ENCODE measurements at regions not wholly inside any gene's neighbourhood (a gene's known extent, or its start where the extent isn't known, plus 50 kb on each side); places are given as distances from the start of the nearest gene placed in this dataset.

DNA sequence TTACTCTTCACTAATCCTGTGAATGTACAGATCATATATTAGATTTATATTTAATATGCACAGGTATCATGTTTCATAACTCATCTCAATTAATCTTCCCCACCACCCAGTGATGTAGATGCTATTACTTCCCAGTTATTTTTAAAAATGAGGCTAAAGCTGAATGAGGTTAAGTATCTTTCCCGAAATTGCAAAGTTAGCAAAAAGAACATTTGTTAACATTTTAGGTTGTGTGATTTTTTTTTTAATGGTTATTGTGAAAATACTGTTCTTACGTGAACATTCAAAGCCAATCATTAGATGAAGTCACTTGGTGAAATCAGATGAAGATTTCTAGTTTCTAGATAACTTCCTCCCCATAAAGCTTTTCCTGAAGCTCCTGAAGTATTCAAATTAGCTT is 186.9 kb upstream of the PLEKHA5 start:
- no peak overlapping the region for H3K27ac Mint-ChIP-seq

DNA sequence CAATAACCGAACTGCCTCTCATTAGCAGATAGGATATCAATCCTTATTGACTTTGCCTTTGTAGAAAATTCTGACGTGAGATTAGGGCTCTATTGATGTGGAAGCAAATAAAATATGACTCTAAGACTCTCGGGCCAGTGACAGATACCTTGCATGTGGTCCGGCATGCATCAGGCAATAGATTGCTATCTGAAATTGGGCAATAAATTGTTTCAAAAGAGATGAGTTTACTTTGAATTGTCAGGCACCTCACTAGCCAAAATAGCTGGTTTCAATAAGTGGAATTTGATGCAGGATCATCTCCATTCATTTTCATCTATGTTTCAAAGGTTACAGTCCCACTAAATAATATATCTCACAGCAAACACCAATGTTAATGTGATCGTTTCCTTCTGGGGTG is 186.3 kb upstream of the PLEKHA5 start:
- no peak overlapping the region for H3K4me3 Mint-ChIP-seq
- no peak overlapping the region for H3K27ac Mint-ChIP-seq
- no peak for ATAC-seq (replicated peaks)
- no peaks in the 10 kb centered on the region for H3K9me3 Mint-ChIP-seq
- no peaks in the 10 kb centered on the region for H3K27me3 Mint-ChIP-seq
- no peak for DNase-seq
- H3K4me1 Mint-ChIP-seq: no peaks in the 10 kb centered on the region
- no peaks in the 10 kb centered on the region for H3K36me3 Mint-ChIP-seq

More for the DNA sequence above, 186.9 kb upstream of the PLEKHA5 start:
- Mint-ChIP-seq H3K36me3 (no peaks in the 10 kb centered on the region), H3K4me1 (no peaks in the 10 kb centered on the region), H3K9me3 (no peaks in the 10 kb centered on the region), H3K27me3 (no peaks in the 10 kb centered on the region), H3K4me3 (no peak overlapping the region)
- DNase-seq (no peak), ATAC-seq (replicated peaks) (no peak)

DNA sequence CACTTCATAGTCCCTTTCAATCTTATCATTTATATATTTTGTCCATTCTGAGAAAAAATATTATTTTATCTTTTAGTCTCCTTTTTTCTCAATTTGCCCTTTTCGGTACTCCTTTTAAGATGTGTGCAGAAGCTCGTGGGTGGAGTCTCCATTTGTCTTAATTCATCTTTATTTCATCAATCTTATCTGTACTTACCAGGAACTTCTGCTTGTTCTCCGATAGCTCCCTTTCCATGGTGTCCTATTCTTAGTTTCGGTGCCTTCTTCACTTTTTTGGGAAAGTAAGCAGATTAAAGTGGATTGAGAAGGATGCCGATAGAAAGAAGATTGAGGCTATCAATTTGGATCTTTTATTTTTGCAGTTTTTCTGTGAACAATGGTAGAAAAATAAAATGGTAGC is 183.4 kb upstream of the PLEKHA5 start:
- Mint-ChIP-seq H3K27ac (no peak overlapping the region), H3K36me3 (no peaks in the 10 kb centered on the region), H3K4me3 (no peak overlapping the region), H3K4me1 (no peaks in the 10 kb centered on the region), H3K9me3 (no peaks in the 10 kb centered on the region), H3K27me3 (no peaks in the 10 kb centered on the region)
- DNase-seq: no peak
- no peak for ATAC-seq (replicated peaks)

DNA sequence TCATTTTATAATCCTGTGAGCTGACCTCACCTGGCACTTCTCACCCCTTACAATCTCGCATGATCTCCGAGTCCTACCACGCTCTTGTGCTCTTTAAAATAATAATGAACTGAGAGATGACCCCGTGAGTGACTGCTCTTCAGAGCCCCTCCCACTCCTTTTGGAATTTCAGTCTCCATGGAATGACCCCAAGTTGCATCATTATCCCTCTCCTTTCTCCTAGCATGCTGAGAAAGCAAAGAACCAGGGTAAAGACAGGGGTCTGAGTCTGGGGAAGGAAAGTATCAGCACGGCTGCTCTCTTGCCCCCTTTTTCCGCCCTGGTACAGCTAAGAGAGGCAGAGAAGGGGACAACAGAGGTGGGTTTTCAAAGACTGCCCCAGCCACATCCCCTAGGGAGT is 178.3 kb upstream of the PLEKHA5 start:
- Mint-ChIP-seq H3K36me3 (no peaks in the 10 kb centered on the region), H3K27me3 (no peaks in the 10 kb centered on the region), H3K4me3 (no peak overlapping the region), H3K4me1 (no peaks in the 10 kb centered on the region), H3K9me3 (no peaks in the 10 kb centered on the region), H3K27ac (no peak overlapping the region)
- no peak for DNase-seq
- no peak for ATAC-seq (replicated peaks)

DNA sequence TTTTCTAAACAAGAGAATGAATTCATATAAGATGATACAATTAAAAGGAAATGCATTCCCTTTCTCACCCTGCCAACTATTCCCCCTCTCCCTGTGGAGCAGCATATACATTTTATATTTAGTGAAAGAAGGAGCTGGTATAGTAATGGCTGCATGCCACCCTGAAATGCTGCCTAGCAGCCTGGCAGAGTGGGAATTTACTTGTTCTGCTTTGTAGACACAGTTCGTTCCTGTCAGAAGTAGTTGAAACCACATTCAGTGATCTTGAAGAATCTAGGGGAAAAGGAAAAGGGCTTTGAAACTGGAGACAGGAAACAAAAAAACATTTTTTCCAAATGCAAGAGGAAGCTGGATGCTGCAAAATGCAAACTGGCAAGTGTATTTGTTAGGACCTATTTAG is 176.0 kb upstream of the PLEKHA5 start:
- Mint-ChIP-seq H3K4me3 (no peak overlapping the region), H3K27ac (no peak overlapping the region), H3K4me1 (no peaks in the 10 kb centered on the region), H3K27me3 (no peaks in the 10 kb centered on the region), H3K9me3 (no peaks in the 10 kb centered on the region), H3K36me3 (no peaks in the 10 kb centered on the region)
- DNase-seq: no peak
- ATAC-seq (replicated peaks): no peak

DNA sequence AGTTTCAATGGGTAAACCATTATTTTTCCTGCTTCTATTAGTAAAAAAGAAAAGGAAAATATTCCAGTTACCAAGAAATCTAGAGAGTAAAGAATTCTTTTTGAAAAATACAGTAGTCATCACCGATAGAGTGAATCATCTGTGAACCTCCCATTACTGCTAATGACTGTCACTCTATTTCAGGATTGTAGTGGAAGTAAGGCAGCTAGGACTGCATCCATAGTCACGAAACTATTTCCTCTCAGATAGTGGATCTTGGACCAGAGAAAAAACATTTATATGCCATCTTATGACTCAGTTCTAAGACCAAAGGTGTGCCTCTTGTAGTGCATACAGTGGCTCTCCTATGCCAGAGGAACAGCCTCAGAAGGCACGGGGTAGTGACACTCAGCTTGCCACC is 173.9 kb upstream of the PLEKHA5 start:
- H3K27ac Mint-ChIP-seq: no peak overlapping the region
- ATAC-seq (replicated peaks) (no peak), DNase-seq (no peak)
- H3K9me3 Mint-ChIP-seq: no peaks in the 10 kb centered on the region
- H3K36me3 Mint-ChIP-seq: no peaks in the 10 kb centered on the region
- H3K4me1 Mint-ChIP-seq: no peaks in the 10 kb centered on the region
- H3K4me3 Mint-ChIP-seq: no peak overlapping the region
- no peaks in the 10 kb centered on the region for H3K27me3 Mint-ChIP-seq

DNA sequence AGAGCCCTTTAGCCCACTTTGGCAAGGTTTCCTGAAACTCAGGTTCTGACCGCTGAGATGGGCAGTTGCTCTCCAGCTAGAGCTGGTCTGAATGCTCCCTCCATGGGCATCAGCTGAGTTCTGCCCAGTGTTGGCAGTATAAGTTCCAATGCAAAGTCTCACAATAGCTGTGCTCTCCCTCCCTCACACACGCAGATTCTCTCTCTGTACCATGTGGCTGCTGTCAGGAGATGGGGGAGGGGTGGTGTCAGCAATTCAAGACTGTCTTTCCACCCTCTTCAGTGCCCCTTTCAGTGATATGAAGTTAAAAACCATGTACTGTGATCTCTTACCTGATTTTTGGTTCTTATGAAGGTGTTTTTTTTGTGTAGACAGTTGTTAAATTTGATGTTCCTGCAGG is 164.3 kb upstream of the PLEKHA5 start:
- H3K4me3 Mint-ChIP-seq: no peak overlapping the region
- no peaks in the 10 kb centered on the region for H3K4me1 Mint-ChIP-seq
- DNase-seq (no peak), ATAC-seq (replicated peaks) (no peak)
- no peaks in the 10 kb centered on the region for H3K36me3 Mint-ChIP-seq
- H3K9me3 Mint-ChIP-seq: peaks cover 0 to 4% of the 10 kb centered on the region in 2 donors
- no peak overlapping the region for H3K27ac Mint-ChIP-seq
- H3K27me3 Mint-ChIP-seq: no peaks in the 10 kb centered on the region

DNA sequence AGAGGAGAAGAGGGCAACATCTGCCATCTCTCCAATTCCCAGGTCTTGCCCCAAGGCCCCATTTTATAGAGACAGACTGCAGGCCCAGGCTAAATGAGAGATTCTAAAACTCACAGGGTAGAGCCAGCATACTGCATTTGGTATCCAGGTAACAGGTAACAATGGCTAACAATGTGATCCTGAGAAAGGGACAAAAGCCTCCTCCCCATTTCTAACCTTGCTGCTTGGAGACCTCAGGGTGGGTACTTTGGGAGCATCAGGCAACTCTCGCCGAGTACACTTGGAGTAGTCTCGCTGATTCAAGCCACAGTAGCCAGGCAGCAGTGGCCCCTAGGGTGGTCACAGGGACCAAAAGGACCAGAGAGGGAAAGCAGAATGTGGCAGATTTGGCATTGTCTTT is 162.6 kb upstream of the PLEKHA5 start:
- Mint-ChIP-seq H3K36me3 (no peaks in the 10 kb centered on the region), H3K4me3 (no peak overlapping the region)

DNA sequence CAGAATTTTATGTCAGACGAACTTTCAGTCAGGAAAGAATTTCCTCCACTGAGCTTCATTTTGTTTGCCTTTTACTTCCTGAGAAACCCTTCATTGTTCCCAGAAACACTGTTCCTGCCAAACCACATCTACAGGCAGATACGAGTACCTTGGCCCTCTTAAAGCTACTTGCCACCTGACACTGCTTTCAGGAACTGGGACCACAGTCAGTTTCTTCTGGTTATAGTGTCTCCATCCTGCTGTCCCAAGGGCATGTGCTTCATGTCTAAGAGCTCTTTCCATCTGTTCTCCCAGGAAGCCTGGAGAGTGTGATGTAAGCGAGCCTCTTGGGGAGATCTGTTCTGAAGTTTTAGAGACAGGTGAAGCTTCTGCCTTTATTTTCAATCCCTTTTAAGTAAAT is 161.7 kb upstream of the PLEKHA5 start:
- ATAC-seq (replicated peaks) (no peak), DNase-seq (no peak)
- no peaks in the 10 kb centered on the region for H3K27me3 Mint-ChIP-seq
- no peak overlapping the region for H3K27ac Mint-ChIP-seq
- no peaks in the 10 kb centered on the region for H3K4me1 Mint-ChIP-seq
- no peak overlapping the region for H3K4me3 Mint-ChIP-seq
- H3K36me3 Mint-ChIP-seq: no peaks in the 10 kb centered on the region
- no peaks in the 10 kb centered on the region for H3K9me3 Mint-ChIP-seq

More for the DNA sequence above, 162.6 kb upstream of the PLEKHA5 start:
- ATAC-seq (replicated peaks) (no peak), DNase-seq (no peak)
- Mint-ChIP-seq H3K9me3 (no peaks in the 10 kb centered on the region), H3K27me3 (no peaks in the 10 kb centered on the region), H3K27ac (no peak overlapping the region), H3K4me1 (no peaks in the 10 kb centered on the region)

DNA sequence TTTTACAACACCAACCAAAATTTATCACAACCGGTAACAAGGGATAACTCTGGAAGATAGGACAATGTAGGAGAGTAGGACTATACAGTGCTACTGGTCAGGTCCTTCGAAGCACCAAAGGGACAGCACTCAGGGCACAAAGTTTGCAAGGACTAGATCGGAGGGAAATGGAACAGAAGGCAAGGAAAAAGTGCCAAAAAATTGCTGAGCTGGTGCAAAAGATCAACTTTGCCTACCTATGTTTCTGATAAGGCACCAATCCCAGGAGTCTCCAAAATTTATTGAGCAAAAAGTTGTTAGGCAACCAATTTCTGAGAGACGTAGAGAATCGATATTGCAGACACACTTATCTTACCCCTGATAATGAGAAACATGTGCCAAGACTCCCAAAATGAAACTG is 160.0 kb upstream of the PLEKHA5 start:
- Mint-ChIP-seq H3K4me1 (no peaks in the 10 kb centered on the region), H3K27ac (no peak overlapping the region), H3K4me3 (no peak overlapping the region), H3K9me3 (no peaks in the 10 kb centered on the region), H3K27me3 (no peaks in the 10 kb centered on the region), H3K36me3 (no peaks in the 10 kb centered on the region)
- DNase-seq: no peak
- no peak for ATAC-seq (replicated peaks)

DNA sequence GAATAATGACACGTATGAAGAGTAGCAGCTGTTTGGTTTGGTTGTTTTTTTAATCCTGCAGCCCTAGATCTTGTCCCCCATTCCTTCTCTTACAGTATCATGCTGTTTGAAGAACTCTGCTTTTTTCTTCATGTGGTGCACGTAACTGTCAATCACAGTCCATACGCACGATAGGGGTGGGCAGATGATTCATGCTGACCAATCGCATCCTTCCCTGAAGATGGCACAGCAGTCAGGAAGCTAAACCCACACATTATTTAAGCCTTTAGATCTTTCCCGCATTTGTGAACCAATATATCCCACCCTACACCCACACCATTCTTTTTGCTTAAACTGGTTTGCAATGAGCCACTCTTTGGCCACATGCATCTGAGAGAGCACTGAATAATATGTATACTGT is 158.9 kb upstream of the PLEKHA5 start:
- H3K27ac Mint-ChIP-seq: no peak overlapping the region
- no peaks in the 10 kb centered on the region for H3K36me3 Mint-ChIP-seq
- H3K4me1 Mint-ChIP-seq: no peaks in the 10 kb centered on the region
- no peaks in the 10 kb centered on the region for H3K27me3 Mint-ChIP-seq
- H3K4me3 Mint-ChIP-seq: no peak overlapping the region
- ATAC-seq (replicated peaks) (no peak), DNase-seq (no peak)
- no peaks in the 10 kb centered on the region for H3K9me3 Mint-ChIP-seq

DNA sequence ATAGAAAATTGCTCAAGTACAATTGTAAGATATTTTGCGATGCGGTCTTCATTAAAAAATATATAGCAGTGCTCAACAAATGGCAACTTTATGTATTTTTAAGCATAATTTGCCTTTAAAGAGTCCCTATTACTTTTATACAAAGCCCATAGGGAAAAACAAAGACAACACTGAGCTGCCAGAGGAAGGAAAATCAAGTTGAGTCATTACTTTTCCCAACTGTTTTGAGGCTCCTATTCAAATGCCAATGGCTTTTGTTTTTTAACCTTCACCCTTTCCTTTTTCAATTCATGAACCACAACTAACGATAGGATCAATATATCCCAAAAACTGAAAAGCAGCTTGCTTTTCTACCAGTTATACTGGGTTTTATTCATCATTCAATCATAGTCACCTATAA is 157.6 kb upstream of the PLEKHA5 start:
- no peaks in the 10 kb centered on the region for H3K27me3 Mint-ChIP-seq
- no peaks in the 10 kb centered on the region for H3K4me1 Mint-ChIP-seq
- ATAC-seq (replicated peaks) (no peak), DNase-seq (no peak)
- no peak overlapping the region for H3K27ac Mint-ChIP-seq
- no peak overlapping the region for H3K4me3 Mint-ChIP-seq
- H3K9me3 Mint-ChIP-seq: peaks cover 0 to 4% of the 10 kb centered on the region in 2 donors
- no peaks in the 10 kb centered on the region for H3K36me3 Mint-ChIP-seq

DNA sequence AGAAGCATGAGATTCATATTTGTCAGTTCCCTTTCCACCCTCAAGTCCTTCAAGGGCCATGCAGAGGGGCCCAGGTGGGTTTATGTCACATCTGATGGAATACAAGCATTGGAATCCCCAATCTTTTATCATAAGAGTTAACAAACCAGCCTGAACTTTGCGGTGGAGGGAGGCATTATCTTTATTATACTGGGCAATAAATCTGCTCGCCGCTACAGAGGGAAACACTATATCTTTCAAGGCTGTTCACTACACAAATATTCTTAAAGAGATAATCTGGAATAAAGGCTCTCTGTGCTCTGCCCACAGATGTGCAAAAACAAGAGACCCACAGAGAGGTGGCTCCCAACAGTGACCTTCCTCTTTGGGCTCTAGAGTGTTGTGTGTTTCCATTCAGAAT is 153.6 kb upstream of the PLEKHA5 start:
- ATAC-seq (replicated peaks): no peak
- no peak for DNase-seq
- H3K36me3 Mint-ChIP-seq: no peaks in the 10 kb centered on the region

DNA sequence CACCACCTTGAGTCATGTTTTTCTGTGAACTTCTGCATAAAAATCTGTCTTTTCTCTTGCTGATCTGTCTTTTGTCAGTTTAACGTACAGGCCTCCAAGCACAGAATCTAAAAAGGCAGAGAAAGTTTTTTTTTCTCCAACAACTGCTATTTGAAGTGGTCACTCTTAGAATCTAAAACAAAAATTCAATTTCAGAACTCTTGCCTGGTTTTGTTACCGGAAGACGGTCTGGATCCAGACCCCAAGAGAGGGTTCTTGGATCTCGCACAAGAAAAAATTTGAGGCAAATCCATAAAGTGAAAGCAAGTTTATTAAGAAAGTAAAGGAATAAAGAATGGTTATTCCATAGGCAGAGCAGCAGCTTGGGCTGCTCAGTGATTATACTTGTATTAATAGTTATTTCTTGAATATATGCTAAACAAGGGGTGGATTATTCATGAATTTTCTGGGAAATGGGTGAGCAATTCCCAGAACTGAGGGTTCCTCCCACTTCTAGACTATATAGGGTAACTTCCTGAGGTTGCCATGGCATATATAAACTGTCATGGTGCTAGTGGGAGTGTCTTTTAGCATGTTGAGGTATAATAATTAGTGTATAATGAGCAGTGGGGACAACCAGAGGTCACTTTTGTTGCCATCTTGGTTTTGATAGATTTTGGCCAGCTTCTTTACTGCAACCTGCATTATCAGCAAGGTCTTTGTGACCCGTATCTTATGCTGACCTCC is 150.0 kb upstream of the PLEKHA5 start:
- no peak overlapping the region for H3K4me3 Mint-ChIP-seq
- DNase-seq (no peak), ATAC-seq (replicated peaks) (no peak)
- H3K4me1 Mint-ChIP-seq: no peaks in the 10 kb centered on the region
- no peaks in the 10 kb centered on the region for H3K27me3 Mint-ChIP-seq
- no peak overlapping the region for H3K27ac Mint-ChIP-seq
- no peaks in the 10 kb centered on the region for H3K36me3 Mint-ChIP-seq
- H3K9me3 Mint-ChIP-seq: peaks cover 9 to 13% of the 10 kb centered on the region in 2 donors

More for the DNA sequence above, 153.6 kb upstream of the PLEKHA5 start:
- H3K27me3 Mint-ChIP-seq: no peaks in the 10 kb centered on the region
- H3K4me1 Mint-ChIP-seq: no peaks in the 10 kb centered on the region
- peaks cover 4 to 9% of the 10 kb centered on the region in 2 donors for H3K9me3 Mint-ChIP-seq
- no peak overlapping the region for H3K27ac Mint-ChIP-seq
- no peak overlapping the region for H3K4me3 Mint-ChIP-seq

DNA sequence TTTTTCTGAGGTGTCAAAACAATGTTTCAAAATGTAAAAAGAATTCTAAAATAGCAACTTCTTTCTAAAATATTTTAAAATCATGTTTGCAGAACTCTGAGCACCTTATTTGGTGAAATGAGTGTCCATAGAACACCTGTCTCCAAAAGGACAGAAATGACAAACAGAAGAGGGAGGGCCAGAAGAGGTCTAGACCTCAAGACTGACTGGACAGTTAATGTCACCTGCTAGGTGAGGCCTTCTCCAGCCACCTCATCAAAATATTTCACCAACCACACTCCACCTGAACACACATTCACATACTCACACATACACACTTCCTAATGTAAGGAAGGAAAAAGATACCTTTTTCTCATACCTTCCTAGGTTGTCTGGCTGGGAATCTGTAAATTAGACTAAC is 147.8 kb upstream of the PLEKHA5 start:
- H3K9me3 Mint-ChIP-seq: peaks cover 10 to 11% of the 10 kb centered on the region in 2 donors
- DNase-seq: no peak
- no peak overlapping the region for H3K27ac Mint-ChIP-seq
- H3K36me3 Mint-ChIP-seq: no peaks in the 10 kb centered on the region
- H3K4me3 Mint-ChIP-seq: no peak overlapping the region
- no peaks in the 10 kb centered on the region for H3K27me3 Mint-ChIP-seq
- no peak for ATAC-seq (replicated peaks)
- H3K4me1 Mint-ChIP-seq: no peaks in the 10 kb centered on the region

All from stimulated activated naive B cell treated with anti-CD40 and anti-IgM and Interleukin-4, amounts not matched to agents 10 μg/mL and 1 μg/mL and 100 μg/mL, for 72 hours (primary cell).